Neural cell (in vitro differentiated cells): ENCODE measurements at regions not wholly inside any gene's neighbourhood (a gene's known extent, or its start where the extent isn't known, plus 50 kb on each side); places are given as distances from the start of the nearest gene placed in this dataset.

ENCODE experiments used
- EP300 ChIP-seq: fragments of 450-650 bp; conservative IDR thresholded peaks from 2 replicates; pipeline ENCODE4 v1.6.1; 2014; ENCODE audit warnings: antibody characterized with exemption, mild to moderate bottlenecking, moderate library complexity; ENCODE audit not compliant: poor library complexity, severe bottlenecking
- EZH2 ChIP-seq: fragments of 200-600, 300-800 bp; shearing (Covaris generic), sonication (generic); IDR thresholded peaks from 2 replicates; pipeline ENCODE4 v1.6.1; 2014; ENCODE audit warnings: antibody characterized with exemption, low read length, borderline replicate concordance, mild to moderate bottlenecking; ENCODE audit not compliant: insufficient read depth, poor library complexity, severe bottlenecking
- POLR2AphosphoS5 ChIP-seq: IDR thresholded peaks from 2 replicates; pipeline ENCODE4 v1.6.1; 2012
- RAD21 ChIP-seq: fragments of 450-650 bp; conservative IDR thresholded peaks from 2 replicates; pipeline ENCODE4 v1.6.1; 2014; ENCODE audit warnings: antibody characterized with exemption, mild to moderate bottlenecking, moderate library complexity
- TAF1 ChIP-seq: IDR thresholded peaks from 2 replicates; pipeline ENCODE4 v1.6.1; 2012; ENCODE audit warnings: low read depth
- TF ChIP-seq, protein P1 (sequence below): IDR thresholded peaks from 2 replicates; pipeline ENCODE4 v1.6.1; 2012; ENCODE audit warnings: borderline replicate concordance
- TF ChIP-seq, protein P2 (sequence below): fragments of 450-650 bp; IDR thresholded peaks from 2 replicates; pipeline ENCODE4 v1.5.1; 2014; ENCODE audit warnings: antibody characterized with exemption, mild to moderate bottlenecking, moderate library complexity; ENCODE audit not compliant: poor library complexity, severe bottlenecking

DNA sequence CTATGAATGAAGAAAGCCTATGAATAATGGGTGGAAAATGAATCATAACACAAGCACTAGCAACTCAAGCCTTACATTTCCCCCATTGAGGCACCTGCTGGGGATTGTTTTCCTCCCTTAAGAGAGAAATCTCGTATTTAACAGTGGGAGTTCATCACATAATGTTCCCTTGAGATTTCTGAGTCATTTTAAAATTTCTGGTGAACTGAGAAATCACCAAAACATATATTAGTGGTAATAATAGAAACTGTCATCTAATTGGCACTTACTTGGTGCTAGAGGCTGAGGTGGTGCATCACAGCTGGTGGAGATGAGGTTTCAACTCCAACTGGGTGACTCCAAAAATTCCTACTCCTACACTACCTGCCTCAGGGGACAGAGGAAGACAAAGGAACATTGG is 561.3 kb upstream of the LCORL start:
- TF ChIP-seq, protein P1, sequence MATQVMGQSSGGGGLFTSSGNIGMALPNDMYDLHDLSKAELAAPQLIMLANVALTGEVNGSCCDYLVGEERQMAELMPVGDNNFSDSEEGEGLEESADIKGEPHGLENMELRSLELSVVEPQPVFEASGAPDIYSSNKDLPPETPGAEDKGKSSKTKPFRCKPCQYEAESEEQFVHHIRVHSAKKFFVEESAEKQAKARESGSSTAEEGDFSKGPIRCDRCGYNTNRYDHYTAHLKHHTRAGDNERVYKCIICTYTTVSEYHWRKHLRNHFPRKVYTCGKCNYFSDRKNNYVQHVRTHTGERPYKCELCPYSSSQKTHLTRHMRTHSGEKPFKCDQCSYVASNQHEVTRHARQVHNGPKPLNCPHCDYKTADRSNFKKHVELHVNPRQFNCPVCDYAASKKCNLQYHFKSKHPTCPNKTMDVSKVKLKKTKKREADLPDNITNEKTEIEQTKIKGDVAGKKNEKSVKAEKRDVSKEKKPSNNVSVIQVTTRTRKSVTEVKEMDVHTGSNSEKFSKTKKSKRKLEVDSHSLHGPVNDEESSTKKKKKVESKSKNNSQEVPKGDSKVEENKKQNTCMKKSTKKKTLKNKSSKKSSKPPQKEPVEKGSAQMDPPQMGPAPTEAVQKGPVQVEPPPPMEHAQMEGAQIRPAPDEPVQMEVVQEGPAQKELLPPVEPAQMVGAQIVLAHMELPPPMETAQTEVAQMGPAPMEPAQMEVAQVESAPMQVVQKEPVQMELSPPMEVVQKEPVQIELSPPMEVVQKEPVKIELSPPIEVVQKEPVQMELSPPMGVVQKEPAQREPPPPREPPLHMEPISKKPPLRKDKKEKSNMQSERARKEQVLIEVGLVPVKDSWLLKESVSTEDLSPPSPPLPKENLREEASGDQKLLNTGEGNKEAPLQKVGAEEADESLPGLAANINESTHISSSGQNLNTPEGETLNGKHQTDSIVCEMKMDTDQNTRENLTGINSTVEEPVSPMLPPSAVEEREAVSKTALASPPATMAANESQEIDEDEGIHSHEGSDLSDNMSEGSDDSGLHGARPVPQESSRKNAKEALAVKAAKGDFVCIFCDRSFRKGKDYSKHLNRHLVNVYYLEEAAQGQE = no peak
- TF ChIP-seq, protein P2, sequence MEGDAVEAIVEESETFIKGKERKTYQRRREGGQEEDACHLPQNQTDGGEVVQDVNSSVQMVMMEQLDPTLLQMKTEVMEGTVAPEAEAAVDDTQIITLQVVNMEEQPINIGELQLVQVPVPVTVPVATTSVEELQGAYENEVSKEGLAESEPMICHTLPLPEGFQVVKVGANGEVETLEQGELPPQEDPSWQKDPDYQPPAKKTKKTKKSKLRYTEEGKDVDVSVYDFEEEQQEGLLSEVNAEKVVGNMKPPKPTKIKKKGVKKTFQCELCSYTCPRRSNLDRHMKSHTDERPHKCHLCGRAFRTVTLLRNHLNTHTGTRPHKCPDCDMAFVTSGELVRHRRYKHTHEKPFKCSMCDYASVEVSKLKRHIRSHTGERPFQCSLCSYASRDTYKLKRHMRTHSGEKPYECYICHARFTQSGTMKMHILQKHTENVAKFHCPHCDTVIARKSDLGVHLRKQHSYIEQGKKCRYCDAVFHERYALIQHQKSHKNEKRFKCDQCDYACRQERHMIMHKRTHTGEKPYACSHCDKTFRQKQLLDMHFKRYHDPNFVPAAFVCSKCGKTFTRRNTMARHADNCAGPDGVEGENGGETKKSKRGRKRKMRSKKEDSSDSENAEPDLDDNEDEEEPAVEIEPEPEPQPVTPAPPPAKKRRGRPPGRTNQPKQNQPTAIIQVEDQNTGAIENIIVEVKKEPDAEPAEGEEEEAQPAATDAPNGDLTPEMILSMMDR = no peak
- TF ChIP-seq EZH2 (no peak), POLR2AphosphoS5 (no peak), RAD21 (no peak), EP300 (no peak), TAF1 (no peak)
